H9 (cell line): ENCODE measurements at regions not wholly inside any gene's neighbourhood (a gene's known extent, or its start where the extent isn't known, plus 50 kb on each side); places are given as distances from the start of the nearest gene placed in this dataset.

Experiments
- DNase-seq: peaks from one replicate; pipeline ENCODE4 v3.0.0-alpha.2; 2017
- H2AFZ ChIP-seq: one replicate; pipeline ENCODE4 v1.6.1; 2013; ENCODE audit warnings: mild to moderate bottlenecking, low read length, control low read depth, moderate library complexity
- H2AK5ac ChIP-seq: 2 replicates; pipeline ENCODE4 v1.6.1; 2013; ENCODE audit warnings: low read length, control low read depth, mixed read lengths; ENCODE audit not compliant: insufficient read length
- H2BK120ac ChIP-seq: one replicate; pipeline ENCODE4 v1.6.1; 2013; ENCODE audit warnings: low read depth, mild to moderate bottlenecking, low read length, control low read depth, inconsistent platforms; ENCODE audit not compliant: poor library complexity, severe bottlenecking
- H2BK12ac ChIP-seq: 2 replicates; pipeline ENCODE4 v1.6.1; 2013; ENCODE audit warnings: low read length, control low read depth, mixed read lengths, low read depth; ENCODE audit not compliant: insufficient read length
- H2BK15ac ChIP-seq: 2 replicates; pipeline ENCODE4 v1.6.1; 2013; ENCODE audit warnings: low read depth, low read length, control low read depth
- H2BK20ac ChIP-seq: one replicate; pipeline ENCODE4 v1.6.1; 2013; ENCODE audit warnings: low read depth, mild to moderate bottlenecking, low read length, control low read depth, inconsistent platforms; ENCODE audit not compliant: poor library complexity, severe bottlenecking
- H2BK5ac ChIP-seq: 2 replicates; pipeline ENCODE4 v1.6.1; 2013; ENCODE audit warnings: low read length, control low read depth, mixed read lengths; ENCODE audit not compliant: insufficient read length
- H3K14ac ChIP-seq: 2 replicates; pipeline ENCODE4 v1.6.1; 2013; ENCODE audit warnings: low read length, control low read depth; ENCODE audit not compliant: insufficient read depth
- H3K18ac ChIP-seq: 2 replicates; pipeline ENCODE4 v1.6.1; 2013; ENCODE audit warnings: low read depth, mild to moderate bottlenecking, mixed read lengths, low read length, control low read depth; ENCODE audit not compliant: insufficient read length
- H3K23ac ChIP-seq: 2 replicates; pipeline ENCODE4 v1.6.1; 2013; ENCODE audit warnings: low read length, control low read depth, mixed read lengths, low read depth; ENCODE audit not compliant: insufficient read length
- H3K23me2 ChIP-seq: 2 replicates; pipeline ENCODE4 v1.6.1; 2013; ENCODE audit warnings: low read depth, mild to moderate bottlenecking, mixed read lengths, low read length, control low read depth; ENCODE audit not compliant: insufficient read length, poor library complexity, severe bottlenecking
- H3K27ac ChIP-seq: 2 replicates; pipeline ENCODE4 v1.5.1; 2013; ENCODE audit warnings: low read length, control low read depth, mixed read lengths, low read depth; ENCODE audit not compliant: insufficient read length
- H3K27me3 ChIP-seq: 2 replicates; pipeline ENCODE4 v1.6.1; 2013; ENCODE audit warnings: low read length, control low read depth, inconsistent platforms; ENCODE audit not compliant: insufficient read depth
- H3K4ac ChIP-seq: 2 replicates; pipeline ENCODE4 v1.6.1; 2013; ENCODE audit warnings: low read depth, mild to moderate bottlenecking, control low read depth, inconsistent platforms, low read length, moderate library complexity
- H3K4me1 ChIP-seq: 2 replicates; pipeline ENCODE4 v1.6.1; 2013; ENCODE audit warnings: low read length, control low read depth, inconsistent platforms; ENCODE audit not compliant: insufficient read depth
- H3K4me2 ChIP-seq: 2 replicates; pipeline ENCODE4 v1.6.1; 2013; ENCODE audit warnings: low read length, control low read depth, mixed read lengths; ENCODE audit not compliant: insufficient read length, insufficient read depth
- H3K56ac ChIP-seq: 2 replicates; pipeline ENCODE4 v1.6.1; 2013; ENCODE audit warnings: low read depth, mild to moderate bottlenecking, mixed read lengths, low read length, control low read depth; ENCODE audit not compliant: insufficient read length
- H3K79me1 ChIP-seq: 2 replicates; pipeline ENCODE4 v1.6.1; 2013; ENCODE audit warnings: low read depth, mild to moderate bottlenecking, moderate library complexity, low read length, control low read depth, inconsistent platforms; ENCODE audit not compliant: insufficient read depth, poor library complexity, severe bottlenecking
- H3K79me2 ChIP-seq: 2 replicates; pipeline ENCODE4 v1.6.1; 2013; ENCODE audit warnings: low read length, control low read depth, inconsistent platforms; ENCODE audit not compliant: insufficient read depth
- H3K9ac ChIP-seq: 2 replicates; pipeline ENCODE4 v1.6.1; 2013; ENCODE audit warnings: low read length, control low read depth, mixed read lengths; ENCODE audit not compliant: insufficient read length; ENCODE audit errors: extremely low read depth
- H3K9me3 ChIP-seq: one replicate; pipeline ENCODE4 v1.6.1; 2013; ENCODE audit warnings: low read depth, low read length, inconsistent platforms; ENCODE audit not compliant: control insufficient read depth
- H3T11ph ChIP-seq: one replicate; pipeline ENCODE4 v1.6.1; 2013; ENCODE audit warnings: mild to moderate bottlenecking, low read length, control low read depth, inconsistent platforms
- H4K20me1 ChIP-seq: one replicate; pipeline ENCODE4 v1.6.1; 2013; ENCODE audit not compliant: control insufficient read depth, insufficient read length, insufficient read depth
- H4K5ac ChIP-seq: 2 replicates; pipeline ENCODE4 v1.6.1; 2013; ENCODE audit warnings: low read depth, mild to moderate bottlenecking, mixed read lengths, low read length, control low read depth; ENCODE audit not compliant: insufficient read length
- H4K8ac ChIP-seq: replicated peaks from 2 replicates; pipeline ENCODE4 v1.6.1; 2013; ENCODE audit warnings: low read length, control low read depth, mixed read lengths, low read depth; ENCODE audit not compliant: insufficient read length
- H4K91ac ChIP-seq: 2 replicates; pipeline ENCODE4 v1.6.1; 2013; ENCODE audit warnings: low read depth, mild to moderate bottlenecking, moderate library complexity, mixed read lengths, low read length, control low read depth; ENCODE audit not compliant: insufficient read length
- H3K27ac Mint-ChIP-seq, 3 experiments: 2 replicates in 2 of 3; 3 replicates in 1 of 3; pipeline ENCODE4 v1.8.0; 2020 to 2021; ENCODE audit warnings: mixed read lengths in 3 of 3, mild to moderate bottlenecking in 1 of 3, moderate library complexity in 1 of 3
- H3K27me3 Mint-ChIP-seq: 2 replicates; pipeline ENCODE4 v1.8.0; 2021; ENCODE audit warnings: low read depth, mild to moderate bottlenecking, moderate library complexity, mixed read lengths
- H3K36me3 Mint-ChIP-seq, 3 experiments: 2 replicates in 2 of 3; 3 replicates in 1 of 3; pipeline ENCODE4 v1.8.0; 2020 to 2021; ENCODE audit warnings: low read depth in 3 of 3, mixed read lengths in 3 of 3; ENCODE audit not compliant: insufficient read depth in 1 of 3
- H3K4me1 Mint-ChIP-seq, 2 experiments: 2 replicates each; pipeline ENCODE4 v1.8.0; 2020; ENCODE audit warnings: mixed read lengths in 2 of 2
- H3K4me3 Mint-ChIP-seq, 2 experiments: 2 replicates in 1 of 2; 3 replicates in 1 of 2; pipeline ENCODE4 v1.8.0; 2020 to 2021; ENCODE audit warnings: mild to moderate bottlenecking in 2 of 2, mixed read lengths in 2 of 2, moderate library complexity in 1 of 2
- H3K9me3 Mint-ChIP-seq, 2 experiments: 2 replicates in 1 of 2; 3 replicates in 1 of 2; pipeline ENCODE4 v1.8.0; 2020; ENCODE audit warnings: mild to moderate bottlenecking in 2 of 2, mixed read lengths in 2 of 2, moderate library complexity in 1 of 2
- TF ChIP-seq, protein P1 (sequence below): fragments of 200-600 bp; sonication (generic); conservative IDR thresholded peaks from 3 replicates; pipeline ENCODE4 v1.8.0; 2021; ENCODE audit warnings: antibody characterized with exemption, mild to moderate bottlenecking

GRCh38 chr6:155939253-155939652 is 483.6 kb upstream of the NOX3 start:
- no peak overlapping the region for H2BK20ac ChIP-seq
- Mint-ChIP-seq H3K4me1 (peaks cover 11 to 19% of the 10 kb centered on the region in 2 experiments), H3K27me3 (no peaks in the 10 kb centered on the region), H3K36me3 (no peaks in the 10 kb centered on the region), H3K4me3 (no peak overlapping the region), H3K9me3 (no peaks in the 10 kb centered on the region), H3K27ac (no peak overlapping the region)
- no peak overlapping the region for H3T11ph ChIP-seq
- H3K23me2 ChIP-seq, result no peaks in the 10 kb centered on the region
- H3K4ac ChIP-seq, result no peak overlapping the region
- no peak overlapping the region for H3K27ac ChIP-seq
- no peaks in the 10 kb centered on the region for H4K20me1 ChIP-seq
- no peak overlapping the region for H2BK5ac ChIP-seq
- H4K8ac ChIP-seq, result no peak overlapping the region
- H3K4me1 ChIP-seq, result no peaks in the 10 kb centered on the region; the same call in 1 of the 2 replicates
- H3K18ac ChIP-seq, result no peak overlapping the region
- H2AK5ac ChIP-seq, result no peak overlapping the region
- H3K79me2 ChIP-seq, result no peaks in the 10 kb centered on the region
- H3K4me2 ChIP-seq, result no peak overlapping the region
- no peak for DNase-seq
- H3K23ac ChIP-seq, result no peak overlapping the region
- no peak overlapping the region for H3K56ac ChIP-seq
- no peaks in the 10 kb centered on the region for H3K27me3 ChIP-seq
- no peak overlapping the region for H3K14ac ChIP-seq
- H4K5ac ChIP-seq, result no peak overlapping the region
- H3K9ac ChIP-seq, result no peak overlapping the region
- no peaks in the 10 kb centered on the region for H3K9me3 ChIP-seq
- no peak overlapping the region for H4K91ac ChIP-seq
- TF ChIP-seq, protein P1, sequence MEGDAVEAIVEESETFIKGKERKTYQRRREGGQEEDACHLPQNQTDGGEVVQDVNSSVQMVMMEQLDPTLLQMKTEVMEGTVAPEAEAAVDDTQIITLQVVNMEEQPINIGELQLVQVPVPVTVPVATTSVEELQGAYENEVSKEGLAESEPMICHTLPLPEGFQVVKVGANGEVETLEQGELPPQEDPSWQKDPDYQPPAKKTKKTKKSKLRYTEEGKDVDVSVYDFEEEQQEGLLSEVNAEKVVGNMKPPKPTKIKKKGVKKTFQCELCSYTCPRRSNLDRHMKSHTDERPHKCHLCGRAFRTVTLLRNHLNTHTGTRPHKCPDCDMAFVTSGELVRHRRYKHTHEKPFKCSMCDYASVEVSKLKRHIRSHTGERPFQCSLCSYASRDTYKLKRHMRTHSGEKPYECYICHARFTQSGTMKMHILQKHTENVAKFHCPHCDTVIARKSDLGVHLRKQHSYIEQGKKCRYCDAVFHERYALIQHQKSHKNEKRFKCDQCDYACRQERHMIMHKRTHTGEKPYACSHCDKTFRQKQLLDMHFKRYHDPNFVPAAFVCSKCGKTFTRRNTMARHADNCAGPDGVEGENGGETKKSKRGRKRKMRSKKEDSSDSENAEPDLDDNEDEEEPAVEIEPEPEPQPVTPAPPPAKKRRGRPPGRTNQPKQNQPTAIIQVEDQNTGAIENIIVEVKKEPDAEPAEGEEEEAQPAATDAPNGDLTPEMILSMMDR, result no peak
- no peak overlapping the region for H2BK12ac ChIP-seq
- no peak overlapping the region for H2BK15ac ChIP-seq
- no peak overlapping the region for H2BK120ac ChIP-seq
- H2AFZ ChIP-seq, result no peak overlapping the region
- no peaks in the 10 kb centered on the region for H3K79me1 ChIP-seq
